IMR-90 (cell line): ENCODE measurements at regions not wholly inside any gene's neighbourhood (a gene's known extent, or its start where the extent isn't known, plus 50 kb on each side); places are given as distances from the start of the nearest gene placed in this dataset.

ENCODE experiments used
- ATAC-seq: fragments of 200-7000 bp; cut with Tn5 transposase; 2 replicates; pipeline ENCODE4 v1.9.1; 2020; ENCODE audit warnings: low read depth, mild to moderate bottlenecking, moderate library complexity
- BruUV-seq: library from RNA; stranded (reverse); fragments of 400-500 nt; replicated peaks from 2 replicates; lab custom pipeline; 2021; lab: Mats Ljungman, UMichigan
- CTCF ChIA-PET: fragments of 300-600 bp; formaldehyde crosslinking; extraction: SDS; loops from one replicate; lab custom pipeline; 2021; ENCODE audit warnings: antibody characterized with exemption; lab: Yijun Ruan, JAX
- POLR2A ChIA-PET: fragments of 300-600 bp; sonication (Branson Sonifier 250); formaldehyde crosslinking; loops from one replicate; lab custom pipeline; 2022; ENCODE audit warnings: antibody characterized with exemption; ENCODE audit not compliant: unreplicated experiment; lab: Charles Lee
- DNase-seq: peaks from one replicate; pipeline ENCODE4 v3.0.0; 2013
- H2AFZ ChIP-seq: replicated peaks from 2 replicates; pipeline ENCODE3; 2013; ENCODE audit warnings: low read length, mild to moderate bottlenecking; ENCODE audit not compliant: poor library complexity
- H2AK5ac ChIP-seq: 2 replicates; pipeline ENCODE4 v1.6.1; 2013; ENCODE audit warnings: low read depth, low read length, inconsistent platforms
- H2AK9ac ChIP-seq: replicated peaks from 2 replicates; pipeline ENCODE3; 2013; ENCODE audit warnings: mild to moderate bottlenecking, low read depth, low read length, moderate library complexity; ENCODE audit not compliant: poor library complexity
- H2BK120ac ChIP-seq: 2 replicates; pipeline ENCODE4 v1.6.1; 2013; ENCODE audit warnings: low read depth, low read length, inconsistent platforms
- H2BK15ac ChIP-seq: 3 replicates; pipeline ENCODE4 v1.6.1; 2013; ENCODE audit warnings: low read depth, low read length, inconsistent platforms
- H2BK20ac ChIP-seq: 2 replicates; pipeline ENCODE4 v1.6.1; 2013; ENCODE audit warnings: low read depth, mild to moderate bottlenecking, inconsistent platforms, low read length, moderate library complexity
- H2BK5ac ChIP-seq: 2 replicates; pipeline ENCODE4 v1.6.1; 2013; ENCODE audit warnings: mild to moderate bottlenecking, low read depth, low read length, inconsistent platforms; ENCODE audit not compliant: poor library complexity, severe bottlenecking
- H3K14ac ChIP-seq: replicated peaks from 2 replicates; pipeline ENCODE4 v1.6.1; 2013; ENCODE audit warnings: low read depth, low read length, inconsistent platforms
- H3K18ac ChIP-seq: 2 replicates; pipeline ENCODE4 v1.6.1; 2013; ENCODE audit warnings: low read depth, low read length, control low read depth
- H3K23ac ChIP-seq: 2 replicates; pipeline ENCODE4 v1.6.1; 2013; ENCODE audit warnings: low read depth, low read length, inconsistent platforms
- H3K27ac ChIP-seq: 2 replicates; pipeline ENCODE4 v1.5.1; 2013; ENCODE audit warnings: mild to moderate bottlenecking, control low read depth, low read length; ENCODE audit not compliant: insufficient read depth
- H3K27me3 ChIP-seq: 2 replicates; pipeline ENCODE4 v1.6.1; 2013; ENCODE audit warnings: low read length; ENCODE audit not compliant: control insufficient read depth, insufficient read depth
- H3K36me3 ChIP-seq: 2 replicates; pipeline ENCODE4 v1.6.1; 2013; ENCODE audit warnings: low read length, mixed read lengths; ENCODE audit not compliant: control insufficient read depth, insufficient read depth
- H3K4ac ChIP-seq: 2 replicates; pipeline ENCODE4 v1.6.1; 2013; ENCODE audit warnings: low read depth, low read length, inconsistent platforms
- H3K4me1 ChIP-seq: 2 replicates; pipeline ENCODE4 v1.6.1; 2013; ENCODE audit warnings: low read length, mixed read lengths; ENCODE audit not compliant: control insufficient read depth, insufficient read depth
- H3K4me2 ChIP-seq: 2 replicates; pipeline ENCODE4 v1.6.1; 2013; ENCODE audit warnings: low read depth, mild to moderate bottlenecking, control low read depth, low read length, moderate library complexity
- H3K4me3 ChIP-seq: 2 replicates; pipeline ENCODE4 v1.5.1; 2013; ENCODE audit warnings: low read depth, mild to moderate bottlenecking, control low read depth, low read length, moderate library complexity; ENCODE audit not compliant: insufficient read depth
- H3K56ac ChIP-seq: 2 replicates; pipeline ENCODE4 v1.6.1; 2013; ENCODE audit warnings: low read length, inconsistent platforms; ENCODE audit not compliant: insufficient read depth; ENCODE audit errors: extremely low read depth
- H3K79me1 ChIP-seq, 2 experiments: 2 replicates each; pipeline ENCODE4 v1.6.1; 2013; ENCODE audit warnings: low read length in 2 of 2, inconsistent platforms in 1 of 2, low read depth in 1 of 2
- H3K9ac ChIP-seq: 2 replicates; pipeline ENCODE4 v1.6.1; 2013; ENCODE audit warnings: low read depth, low read length, control low read depth
- H3K9me1 ChIP-seq: 2 replicates; pipeline ENCODE4 v1.6.1; 2013; ENCODE audit warnings: low read length, inconsistent platforms; ENCODE audit not compliant: insufficient read depth
- H3K9me3 ChIP-seq: 2 replicates; pipeline ENCODE4 v1.6.1; 2013; ENCODE audit warnings: low read length; ENCODE audit not compliant: control insufficient read depth, insufficient read depth
- H4K20me1 ChIP-seq: 2 replicates; pipeline ENCODE4 v1.6.1; 2013; ENCODE audit warnings: low read length, inconsistent platforms; ENCODE audit not compliant: insufficient read depth
- H4K5ac ChIP-seq: 2 replicates; pipeline ENCODE4 v1.6.1; 2013; ENCODE audit warnings: mild to moderate bottlenecking, low read depth, low read length, control low read depth
- H4K8ac ChIP-seq, 2 experiments: 2 replicates each; pipeline ENCODE4 v1.6.1; 2013; ENCODE audit warnings: low read depth in 2 of 2, low read length in 2 of 2, control low read depth in 1 of 2, inconsistent platforms in 1 of 2
- H4K91ac ChIP-seq: 2 replicates; pipeline ENCODE4 v1.6.1; 2013; ENCODE audit warnings: low read depth, low read length, inconsistent platforms; ENCODE audit not compliant: insufficient read depth
- FOS ChIP-seq: fragments of 150-350 bp; IDR thresholded peaks from 2 replicates; pipeline ENCODE4 v1.6.1; 2016; ENCODE audit warnings: low read depth, low read length
- RCOR1 ChIP-seq: IDR thresholded peaks from 2 replicates; pipeline ENCODE4 v1.6.1; 2012; ENCODE audit warnings: mild to moderate bottlenecking, low read length, improper control_type of control experiment; ENCODE audit not compliant: insufficient replicate concordance
- RFX5 ChIP-seq: IDR thresholded peaks from 2 replicates; pipeline ENCODE4 v1.8.0; 2012; ENCODE audit warnings: low read depth, mild to moderate bottlenecking, low read length, moderate library complexity
- WGBS, 2 experiments: methylation state at CpG; one replicate each; pipeline versions ENCODE4 v1.1.5 to v1.1.7; 2013; ENCODE audit warnings: missing lambda C conversion rate in 2 of 2; ENCODE audit not compliant: insufficient read length in 1 of 2; ENCODE audit errors: extremely low coverage in 2 of 2; 5-methylcytosine and 5-hydroxymethylcytosine counted together
- dilution Hi-C: fragments of 300-500 bp; cut with HindIII; formaldehyde crosslinking; loops from one replicate; pipeline ENCODE4 v1.14.3; 2018; ENCODE audit warnings: low sequenced_read_pairs; ENCODE audit not compliant: unreplicated experiment
- in situ Hi-C: fragments of 300-500 bp; cut with MboI; formaldehyde crosslinking; loops from 3 replicates; pipeline ENCODE4 v1.14.3; 2019; ENCODE audit warnings: low sequenced_read_pairs, inconsistent platforms, mixed read lengths
- intact Hi-C: fragments of 100-400 bp; cut with micrococcal nuclease; formaldehyde crosslinking; loops from 2 replicates; pipeline ENCODE4 v1.10.0; 2022

DNA sequence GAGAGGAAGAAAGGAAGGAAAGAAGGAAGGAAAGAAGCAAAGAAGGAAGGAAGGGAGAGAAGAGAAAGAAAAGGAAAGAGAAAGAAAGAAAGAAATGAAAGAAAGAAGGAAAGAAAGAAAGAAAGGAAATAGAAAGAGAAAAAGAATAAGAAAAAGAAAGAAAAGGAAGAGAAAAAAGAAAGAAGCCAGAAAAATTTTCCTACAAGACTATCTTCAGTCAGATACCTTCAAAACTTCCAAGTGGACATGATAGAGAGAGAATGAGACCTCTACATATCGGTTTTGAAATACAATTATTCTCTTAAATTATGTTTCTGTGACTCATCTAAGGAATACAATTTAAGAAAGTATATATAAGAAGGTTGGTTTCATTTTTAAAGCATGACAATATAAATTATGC lies 1369.0 kb downstream of the ZPLD1 start:
- CTCF ChIA-PET, result no interaction called here

More for the DNA sequence above, 1369.0 kb downstream of the ZPLD1 start:
- no CpG with 5 or more reads among the region's 1 CpG for WGBS, 2 experiments
- Histone ChIP-seq H3K4me1 (no peaks in the 10 kb centered on the region), H3K18ac (no peak overlapping the region), H3K4me3 (no peak overlapping the region), H3K27me3 (no peaks in the 10 kb centered on the region), H2BK120ac (no peak overlapping the region), H3K9me3 (peaks cover 10% of the 10 kb centered on the region; the same call in 1 of the 2 replicates), H2AFZ (no peak overlapping the region), H3K79me1 (no peaks in the 10 kb centered on the region), H3K9me1 (no peaks in the 10 kb centered on the region), H3K36me3 (no peaks in the 10 kb centered on the region), H3K23ac (no peak overlapping the region), H2BK15ac (no peak overlapping the region), H3K56ac (no peak overlapping the region), H3K4ac (no peak overlapping the region), H4K8ac (no peak overlapping the region), H4K91ac (no peak overlapping the region), H4K20me1 (no peaks in the 10 kb centered on the region), H2AK9ac (no peak overlapping the region), H3K14ac (no peak overlapping the region), H3K4me2 (no peak overlapping the region), H3K9ac (no peak overlapping the region), H2BK20ac (no peak overlapping the region), H2BK5ac (no peak overlapping the region), H4K5ac (no peak overlapping the region), H2AK5ac (no peak overlapping the region), H3K27ac (no peak overlapping the region)
- TF ChIP-seq RFX5 (no peak), FOS (no peak), RCOR1 (no peak)
- POLR2A ChIA-PET, result no interaction called here
- no peak for DNase-seq
- intact Hi-C loops, result no loop called here
- dilution Hi-C loops, result no loop called here
- no TSS peak for BruUV-seq
- ATAC-seq, result no peak
- in situ Hi-C loops, result no loop called here
